Lower leg skin (tissue), 4 donors: ENCODE measurements at regions not wholly inside any gene's neighbourhood (a gene's known extent, or its start where the extent isn't known, plus 50 kb on each side); places are given as distances from the start of the nearest gene placed in this dataset.

Experiments used
- DNase-seq, 2 donors: peaks; one replicate each; pipeline ENCODE4 v3.0.0-alpha.2; 2019; ENCODE audit warnings: low spot score in 2 of 2
- H3K4me3 ChIP-seq: fragments of 200-600 bp; sonication (generic); 2 replicates; pipeline ENCODE4 v1.5.1; 2017; ENCODE audit warnings: mild to moderate bottlenecking, low read depth; ENCODE audit not compliant: poor library complexity, severe bottlenecking
- CTCF ChIP-seq, 3 donors: fragments of 450-650 bp; IDR thresholded peaks; one replicate each; pipeline ENCODE4 v1.5.1; 2016; ENCODE audit warnings: antibody characterized with exemption in 3 of 3, mild to moderate bottlenecking in 3 of 3, moderate library complexity in 2 of 3
- POLR2A ChIP-seq, 2 donors: fragments of 450-650 bp; IDR thresholded peaks; one replicate each; pipeline ENCODE4 v1.6.1; 2016 to 2017; ENCODE audit warnings: antibody characterized with exemption in 2 of 2, mild to moderate bottlenecking in 1 of 2, moderate library complexity in 1 of 2
- WGBS, 2 donors: methylation state at CpG; one replicate each; pipeline ENCODE4 v1.1.5; 2018; 5-methylcytosine and 5-hydroxymethylcytosine counted together
- intact Hi-C: fragments of 100-400 bp; cut with DNase I; formaldehyde crosslinking; loops from one replicate; pipeline ENCODE4 v1.15.0; 2023; ENCODE audit warnings: low total_unique reads

- H3K4me3 ChIP-seq, result no peak overlapping the region
- intact Hi-C loops, result no loop called here
- DNase-seq, result no peak
- WGBS, 2 donors, result 61 to 67% methylated on average over 2 of the region's 2 CpGs
- TF ChIP-seq CTCF (IDR thresholded peaks at IDR 0.05) (no peak), POLR2A (IDR thresholded peaks at IDR 0.05) (no peak)
Measured at GRCh38 chr10:21184984-21185383, 287.9 kb upstream of the NEBL start.

- intact Hi-C loops, result no loop called here
- DNase-seq, result no peak
- WGBS, 2 donors, result 41 to 65% methylated on average over 2 of the region's 2 CpGs
- no peak overlapping the region for H3K4me3 ChIP-seq
- TF ChIP-seq POLR2A (IDR thresholded peaks at IDR 0.05), result no peak
- no peak for TF ChIP-seq CTCF (IDR thresholded peaks at IDR 0.05)
Measured at GRCh38 chr10:21184216-21184615, 287.1 kb upstream of the NEBL start.

- intact Hi-C loops, result no loop called here
- 77 to 83% methylated on average over 5 of the region's 5 CpGs for WGBS, 2 donors
- no peak for DNase-seq
- H3K4me3 ChIP-seq, result no peak overlapping the region
- TF ChIP-seq POLR2A (IDR thresholded peaks at IDR 0.05) (no peak), CTCF (IDR thresholded peaks at IDR 0.05) (no peak)
Measured at GRCh38 chr10:21183025-21183424, 285.9 kb upstream of the NEBL start.

GRCh38 chr10:21181451-21181850, 284.3 kb upstream of the NEBL start:
- DNase-seq, result no peak
- WGBS, 2 donors, result 74 to 89% methylated on average over 7 of the region's 7 CpGs
- TF ChIP-seq CTCF (IDR thresholded peaks at IDR 0.05) (no peak), POLR2A (IDR thresholded peaks at IDR 0.05) (no peak)
- no peak overlapping the region for H3K4me3 ChIP-seq
- intact Hi-C loops, result no loop called here

- intact Hi-C loops, result no loop called here
- TF ChIP-seq POLR2A (IDR thresholded peaks at IDR 0.05) (no peak), CTCF (IDR thresholded peaks at IDR 0.05) (no peak)
- DNase-seq, result no peak
- H3K4me3 ChIP-seq, result no peak overlapping the region
Measured at GRCh38 chr10:21180604-21181003, 283.5 kb upstream of the NEBL start.

- TF ChIP-seq POLR2A (IDR thresholded peaks at IDR 0.05) (no peak), CTCF (IDR thresholded peaks at IDR 0.05) (no peak)
- intact Hi-C loops, result no loop called here
- no peak overlapping the region for H3K4me3 ChIP-seq
- DNase-seq, result no peak
- 47 to 66% methylated on average over 6 of the region's 6 CpGs for WGBS, 2 donors
Measured at GRCh38 chr10:21176934-21177480, 279.9 kb upstream of the NEBL start.
